ENCODE measurements at regions not wholly inside any gene's neighbourhood (a gene's known extent, or its start where the extent isn't known, plus 50 kb on each side); places are given as distances from the start of the nearest gene placed in this dataset.

GRCh38 chr6:81857812-81858211 is 105.3 kb upstream of the TENT5A start:
- H3K4me3 ChIP-seq (ENCODE audit: low read length) = no peak overlapping the region
- DNase-seq (ENCODE audit: low read depth) = no peak
- no peaks in the 10 kb centered on the region for H3K36me3 ChIP-seq (ENCODE audit: control insufficient read depth, insufficient read depth, low read length, severe bottlenecking)
- H3K27me3 ChIP-seq (replicated peaks; ENCODE audit: control insufficient read depth, insufficient read depth, low read length) = no peaks in the 10 kb centered on the region
- H3K9me3 ChIP-seq (ENCODE audit: control insufficient read depth, low read length) = no peaks in the 10 kb centered on the region
- no peak overlapping the region for H3K9ac ChIP-seq (ENCODE audit: low read length)
- H3K4me1 ChIP-seq (ENCODE audit: control insufficient read depth, insufficient read depth, low read length) = peaks cover 3% of the 10 kb centered on the region

- Histone ChIP-seq H3K27me3 (replicated peaks; ENCODE audit: control insufficient read depth, insufficient read depth, low read length) (no peaks in the 10 kb centered on the region), H3K9ac (ENCODE audit: low read length) (no peak overlapping the region), H3K4me1 (ENCODE audit: control insufficient read depth, insufficient read depth, low read length) (peaks cover 3% of the 10 kb centered on the region), H3K9me3 (ENCODE audit: control insufficient read depth, low read length) (no peaks in the 10 kb centered on the region), H3K4me3 (ENCODE audit: low read length) (no peak overlapping the region), H3K36me3 (ENCODE audit: control insufficient read depth, insufficient read depth, low read length, severe bottlenecking) (no peaks in the 10 kb centered on the region)
- DNase-seq (ENCODE audit: low read depth) = no peak
Observed at GRCh38 chr6:81856872-81857271, 104.4 kb upstream of the TENT5A start.

GRCh38 chr6:81854474-81854873 is 102.0 kb upstream of the TENT5A start:
- no peak overlapping the region for H3K9ac ChIP-seq (ENCODE audit: low read length)
- no peaks in the 10 kb centered on the region for H3K27me3 ChIP-seq (replicated peaks; ENCODE audit: control insufficient read depth, insufficient read depth, low read length)
- no peak for DNase-seq (ENCODE audit: low read depth)
- H3K4me1 ChIP-seq (ENCODE audit: control insufficient read depth, insufficient read depth, low read length) = peaks cover 3% of the 10 kb centered on the region
- H3K9me3 ChIP-seq (ENCODE audit: control insufficient read depth, low read length) = no peaks in the 10 kb centered on the region
- H3K4me3 ChIP-seq (ENCODE audit: low read length) = no peak overlapping the region
- no peaks in the 10 kb centered on the region for H3K36me3 ChIP-seq (ENCODE audit: control insufficient read depth, insufficient read depth, low read length, severe bottlenecking)

- Histone ChIP-seq H3K9me3 (ENCODE audit: control insufficient read depth, low read length) (no peaks in the 10 kb centered on the region), H3K9ac (ENCODE audit: low read length) (no peak overlapping the region), H3K4me3 (ENCODE audit: low read length) (no peak overlapping the region), H3K27me3 (replicated peaks; ENCODE audit: control insufficient read depth, insufficient read depth, low read length) (no peaks in the 10 kb centered on the region), H3K36me3 (ENCODE audit: control insufficient read depth, insufficient read depth, low read length, severe bottlenecking) (no peaks in the 10 kb centered on the region), H3K4me1 (ENCODE audit: control insufficient read depth, insufficient read depth, low read length) (peaks cover 3% of the 10 kb centered on the region)
- DNase-seq (ENCODE audit: low read depth) = no peak
Observed at GRCh38 chr6:81853975-81854374, 101.5 kb upstream of the TENT5A start.

GRCh38 chr6:81849248-81849647 is 96.8 kb upstream of the TENT5A start:
- H3K4me3 ChIP-seq (ENCODE audit: low read length) = no peak overlapping the region
- no peaks in the 10 kb centered on the region for H3K36me3 ChIP-seq (ENCODE audit: control insufficient read depth, insufficient read depth, low read length, severe bottlenecking)
- no peaks in the 10 kb centered on the region for H3K27me3 ChIP-seq (replicated peaks; ENCODE audit: control insufficient read depth, insufficient read depth, low read length)
- H3K4me1 ChIP-seq (ENCODE audit: control insufficient read depth, insufficient read depth, low read length) = peaks cover 10% of the 10 kb centered on the region
- H3K9ac ChIP-seq (ENCODE audit: low read length) = no peak overlapping the region
- H3K9me3 ChIP-seq (ENCODE audit: control insufficient read depth, low read length) = no peaks in the 10 kb centered on the region
- no peak for DNase-seq (ENCODE audit: low read depth)

- H3K36me3 ChIP-seq (ENCODE audit: control insufficient read depth, insufficient read depth, low read length, severe bottlenecking) = no peaks in the 10 kb centered on the region
- no peak overlapping the region for H3K9ac ChIP-seq (ENCODE audit: low read length)
- H3K4me1 ChIP-seq (ENCODE audit: control insufficient read depth, insufficient read depth, low read length) = peaks cover 18% of the 10 kb centered on the region
- H3K4me3 ChIP-seq (ENCODE audit: low read length) = no peak overlapping the region
- no peak for DNase-seq (ENCODE audit: low read depth)
- H3K9me3 ChIP-seq (ENCODE audit: control insufficient read depth, low read length) = no peaks in the 10 kb centered on the region
- H3K27me3 ChIP-seq (replicated peaks; ENCODE audit: control insufficient read depth, insufficient read depth, low read length) = no peaks in the 10 kb centered on the region
Observed at GRCh38 chr6:81847866-81848265, 95.4 kb upstream of the TENT5A start.

- Histone ChIP-seq H3K4me1 (ENCODE audit: control insufficient read depth, insufficient read depth, low read length) (peaks cover 28% of the 10 kb centered on the region), H3K36me3 (ENCODE audit: control insufficient read depth, insufficient read depth, low read length, severe bottlenecking) (no peaks in the 10 kb centered on the region), H3K27me3 (replicated peaks; ENCODE audit: control insufficient read depth, insufficient read depth, low read length) (no peaks in the 10 kb centered on the region), H3K4me3 (ENCODE audit: low read length) (no peak overlapping the region), H3K9me3 (ENCODE audit: control insufficient read depth, low read length) (no peaks in the 10 kb centered on the region), H3K9ac (ENCODE audit: low read length) (peak overlapping the region; percentile 54)
- DNase-seq (ENCODE audit: low read depth) = peak; percentile 62
Observed at GRCh38 chr6:81844686-81845085, 92.2 kb upstream of the TENT5A start.

- no peak overlapping the region for H3K9ac ChIP-seq (ENCODE audit: low read length)
- no peak for DNase-seq (ENCODE audit: low read depth)
- H3K4me3 ChIP-seq (ENCODE audit: low read length) = no peak overlapping the region
- H3K27me3 ChIP-seq (replicated peaks; ENCODE audit: control insufficient read depth, insufficient read depth, low read length) = no peaks in the 10 kb centered on the region
- peaks cover 28% of the 10 kb centered on the region for H3K4me1 ChIP-seq (ENCODE audit: control insufficient read depth, insufficient read depth, low read length)
- H3K9me3 ChIP-seq (ENCODE audit: control insufficient read depth, low read length) = no peaks in the 10 kb centered on the region
- H3K36me3 ChIP-seq (ENCODE audit: control insufficient read depth, insufficient read depth, low read length, severe bottlenecking) = no peaks in the 10 kb centered on the region
Observed at GRCh38 chr6:81843302-81843701, 90.8 kb upstream of the TENT5A start.

GRCh38 chr6:81842254-81842653 is 89.8 kb upstream of the TENT5A start:
- H3K4me1 ChIP-seq (ENCODE audit: control insufficient read depth, insufficient read depth, low read length) = peaks cover 28% of the 10 kb centered on the region
- peak; percentile 59 for DNase-seq (ENCODE audit: low read depth)
- H3K27me3 ChIP-seq (replicated peaks; ENCODE audit: control insufficient read depth, insufficient read depth, low read length) = no peaks in the 10 kb centered on the region
- no peaks in the 10 kb centered on the region for H3K9me3 ChIP-seq (ENCODE audit: control insufficient read depth, low read length)
- no peaks in the 10 kb centered on the region for H3K36me3 ChIP-seq (ENCODE audit: control insufficient read depth, insufficient read depth, low read length, severe bottlenecking)
- no peak overlapping the region for H3K9ac ChIP-seq (ENCODE audit: low read length)
- no peak overlapping the region for H3K4me3 ChIP-seq (ENCODE audit: low read length)

GRCh38 chr6:81838724-81839426 is 86.4 kb upstream of the TENT5A start:
- Histone ChIP-seq H3K9ac (ENCODE audit: low read length) (no peak overlapping the region), H3K4me1 (ENCODE audit: control insufficient read depth, insufficient read depth, low read length) (peaks cover 17% of the 10 kb centered on the region), H3K27me3 (replicated peaks; ENCODE audit: control insufficient read depth, insufficient read depth, low read length) (no peaks in the 10 kb centered on the region), H3K9me3 (ENCODE audit: control insufficient read depth, low read length) (no peaks in the 10 kb centered on the region), H3K36me3 (ENCODE audit: control insufficient read depth, insufficient read depth, low read length, severe bottlenecking) (no peaks in the 10 kb centered on the region), H3K4me3 (ENCODE audit: low read length) (no peak overlapping the region)
- no peak for DNase-seq (ENCODE audit: low read depth)

- DNase-seq (ENCODE audit: low read depth) = no peak
Observed at GRCh38 chr6:81838031-81838430, 85.5 kb upstream of the TENT5A start.

GRCh38 chr6:81834141-81834681 is 81.7 kb upstream of the TENT5A start:
- Histone ChIP-seq H3K27me3 (replicated peaks; ENCODE audit: control insufficient read depth, insufficient read depth, low read length) (no peaks in the 10 kb centered on the region), H3K4me1 (ENCODE audit: control insufficient read depth, insufficient read depth, low read length) (peaks cover 4% of the 10 kb centered on the region), H3K4me3 (ENCODE audit: low read length) (no peak overlapping the region), H3K9me3 (ENCODE audit: control insufficient read depth, low read length) (no peaks in the 10 kb centered on the region), H3K36me3 (ENCODE audit: control insufficient read depth, insufficient read depth, low read length, severe bottlenecking) (no peaks in the 10 kb centered on the region), H3K9ac (ENCODE audit: low read length) (no peak overlapping the region)
- peak; percentile 74 for DNase-seq (ENCODE audit: low read depth)

More at GRCh38 chr6:81838031-81838430, 85.5 kb upstream of the TENT5A start:
- Histone ChIP-seq H3K9ac (ENCODE audit: low read length) (no peak overlapping the region), H3K4me3 (ENCODE audit: low read length) (no peak overlapping the region), H3K4me1 (ENCODE audit: control insufficient read depth, insufficient read depth, low read length) (peaks cover 13% of the 10 kb centered on the region), H3K27me3 (replicated peaks; ENCODE audit: control insufficient read depth, insufficient read depth, low read length) (no peaks in the 10 kb centered on the region), H3K36me3 (ENCODE audit: control insufficient read depth, insufficient read depth, low read length, severe bottlenecking) (no peaks in the 10 kb centered on the region), H3K9me3 (ENCODE audit: control insufficient read depth, low read length) (no peaks in the 10 kb centered on the region)

Data from adipocyte (in vitro differentiated cells).